HG03571 (cell line): ENCODE measurements at regions not wholly inside any gene's neighbourhood (a gene's known extent, or its start where the extent isn't known, plus 50 kb on each side); places are given as distances from the start of the nearest gene placed in this dataset.

Source experiments
- ATAC-seq: cut with Tn5 transposase; IDR thresholded peaks from one replicate; pipeline ENCODE4 v1.9.1; 2021; ENCODE audit not compliant: unreplicated experiment

GRCh38 chr14:61193476-61193875 is 87.7 kb downstream of the TMEM30B start:
- ATAC-seq, result no peak

GRCh38 chr14:61192989-61193388 is 88.1 kb downstream of the TMEM30B start:
- no peak for ATAC-seq

- no peak for ATAC-seq
Observed at GRCh38 chr14:61191733-61192132, 89.4 kb downstream of the TMEM30B start.

GRCh38 chr14:61190341-61190740 is 90.8 kb downstream of the TMEM30B start:
- ATAC-seq, result no peak

GRCh38 chr14:61188978-61189808 is 91.9 kb downstream of the TMEM30B start:
- ATAC-seq, result no peak

- no peak for ATAC-seq
Observed at GRCh38 chr14:61188196-61188595, 92.9 kb downstream of the TMEM30B start.

GRCh38 chr14:61187196-61187905 is 93.8 kb downstream of the TMEM30B start:
- no peak for ATAC-seq

GRCh38 chr14:61186341-61187195 is 94.6 kb downstream of the TMEM30B start:
- ATAC-seq, result no peak

- ATAC-seq, result no peak
Observed at GRCh38 chr14:61185534-61185933, 95.6 kb downstream of the TMEM30B start.

GRCh38 chr14:61184112-61184511 is 97.0 kb downstream of the TMEM30B start:
- ATAC-seq, result no peak

- ATAC-seq, result no peak
Observed at GRCh38 chr14:61183196-61183885, 97.8 kb downstream of the TMEM30B start.

GRCh38 chr14:61179796-61180398 is 101.2 kb downstream of the TMEM30B start:
- no peak for ATAC-seq

GRCh38 chr14:61179061-61179690 is 102.0 kb downstream of the TMEM30B start:
- no peak for ATAC-seq

- no peak for ATAC-seq
Observed at GRCh38 chr14:61178226-61179060, 102.7 kb downstream of the TMEM30B start.

GRCh38 chr14:61177279-61178225 is 103.6 kb downstream of the TMEM30B start:
- ATAC-seq, result no peak

GRCh38 chr14:61176686-61177085 is 104.5 kb downstream of the TMEM30B start:
- ATAC-seq, result no peak

GRCh38 chr14:61174987-61175386 is 106.2 kb downstream of the TMEM30B start:
- no peak for ATAC-seq

GRCh38 chr14:61174441-61174891 is 106.7 kb downstream of the TMEM30B start:
- no peak for ATAC-seq
